K562 (cell line): ENCODE measurements at regions not wholly inside any gene's neighbourhood (a gene's known extent, or its start where the extent isn't known, plus 50 kb on each side); places are given as distances from the start of the nearest gene placed in this dataset.

Source experiments
- ATAC-seq: fragments of 200-7000 bp; cut with Tn5 transposase; 3 replicates; pipeline ENCODE4 v1.9.1; 2020; ENCODE audit warnings: moderate library complexity
- BruUV-seq: library from RNA; stranded (reverse); fragments of 400-500 nt; replicated peaks from 2 replicates; lab custom pipeline; 2021; lab: Mats Ljungman, UMichigan
- CTCF ChIA-PET: fragments of 300-600 bp; formaldehyde crosslinking; extraction: SDS; loops from one replicate; lab custom pipeline; 2021; ENCODE audit warnings: low intra/inter-chr PET ratio; lab: Yijun Ruan, JAX
- POLR2A ChIA-PET: fragments of 300-600, 350-650 bp; sonication (Branson Sonifier 250); formaldehyde crosslinking; extraction: SDS; loops from one replicate; lab custom pipeline; 2021; ENCODE audit warnings: antibody characterized with exemption, inconsistent platforms; lab: Yijun Ruan, JAX
- DNase-seq, 4 experiments: peaks; one replicate each; pipeline versions ENCODE4 v3.0.0 to v3.0.0-alpha.2; 2011 to 2018; ENCODE audit warnings: low spot score in 3 of 4, mixed read lengths in 3 of 4; ENCODE audit errors: extremely low read depth in 1 of 4
- FAIRE-seq: peaks from 2 replicates; lab custom pipeline; 2011; peaks lifted over from hg19 to GRCh38; lab: Jason Lieb, UNC
- H2AFZ ChIP-seq: 2 replicates; pipeline ENCODE4 v1.6.0; 2011; ENCODE audit warnings: low read depth, low read length, control low read depth, inconsistent platforms
- H3K27ac ChIP-seq: fragments of 200-600 bp; 3 replicates; pipeline ENCODE4 v1.8.0; 2011; ENCODE audit warnings: low read depth, mild to moderate bottlenecking, control low read depth, inconsistent platforms, low read length, moderate library complexity, mixed read lengths; ENCODE audit errors: extremely low read depth
- H3K27me3 ChIP-seq, 2 experiments: fragments of 300-600 bp in 1 of 2; 2 replicates in 1 of 2; 3 replicates in 1 of 2; pipeline versions ENCODE4 v1.6.0 to v1.8.0; 2011; ENCODE audit warnings: inconsistent platforms in 2 of 2, low read length in 2 of 2, mild to moderate bottlenecking in 1 of 2, mixed read lengths in 1 of 2, moderate library complexity in 1 of 2; ENCODE audit not compliant: control insufficient read depth in 2 of 2, insufficient read depth in 2 of 2
- H3K36me3 ChIP-seq: fragments of 300-600 bp; 3 replicates; pipeline ENCODE4 v1.8.0; 2011; ENCODE audit warnings: mild to moderate bottlenecking, low read length, inconsistent platforms; ENCODE audit not compliant: control insufficient read depth, insufficient read depth
- H3K4me1 ChIP-seq, 2 experiments: fragments of 200-600 bp in 1 of 2; replicated peaks in 1 of 2; 2 replicates in 1 of 2; 3 replicates in 1 of 2; pipeline versions ENCODE4 v1.5.1 to v1.8.0; 2011; ENCODE audit warnings: inconsistent platforms in 2 of 2, low read length in 2 of 2, mild to moderate bottlenecking in 1 of 2, mixed read lengths in 1 of 2, moderate library complexity in 1 of 2; ENCODE audit not compliant: control insufficient read depth in 2 of 2, insufficient read depth in 2 of 2
- H3K4me2 ChIP-seq: 2 replicates; pipeline ENCODE4 v1.6.1; 2011; ENCODE audit warnings: low read length, control low read depth, inconsistent platforms, mixed read lengths; ENCODE audit not compliant: insufficient read depth
- H3K4me3 ChIP-seq: fragments of 200-600 bp; sonication (generic), shearing (Covaris generic); 2 replicates; pipeline ENCODE4 v1.5.1; 2016; ENCODE audit warnings: control low read depth, inconsistent platforms
- H3K79me2 ChIP-seq: fragments of 200-600 bp; 3 replicates; pipeline ENCODE4 v1.8.0; 2011; ENCODE audit warnings: low read length, inconsistent platforms; ENCODE audit not compliant: control insufficient read depth, insufficient read depth
- H3K9ac ChIP-seq, 2 experiments: 2 replicates each; pipeline versions ENCODE4 v1.6.0 to v1.6.1; 2011; ENCODE audit warnings: low read depth in 2 of 2, low read length in 2 of 2, control low read depth in 1 of 2, inconsistent platforms in 1 of 2, mild to moderate bottlenecking in 1 of 2, mixed read lengths in 1 of 2; ENCODE audit not compliant: insufficient read depth in 1 of 2
- H3K9me1 ChIP-seq: one replicate; pipeline ENCODE4 v1.6.0; 2011; ENCODE audit warnings: inconsistent platforms, mild to moderate bottlenecking, low read length, moderate library complexity; ENCODE audit not compliant: control insufficient read depth, insufficient read depth
- H3K9me3 ChIP-seq: replicated peaks from 2 replicates; pipeline ENCODE4 v1.5.1; 2011; ENCODE audit warnings: low read depth, low read length, inconsistent platforms; ENCODE audit not compliant: control insufficient read depth, insufficient read depth
- H4K20me1 ChIP-seq: replicated peaks from 2 replicates; pipeline ENCODE4 v1.6.1; 2011; ENCODE audit warnings: low read length, inconsistent platforms, mixed read lengths; ENCODE audit not compliant: control insufficient read depth, insufficient read depth
- BCLAF1 ChIP-seq, 2 experiments: fragments of 450-650 bp in 1 of 2; IDR thresholded peaks; 2 replicates each; pipeline ENCODE4 v1.6.1; 2011 to 2017; ENCODE audit warnings: low read depth in 2 of 2, antibody characterized with exemption in 1 of 2, borderline replicate concordance in 1 of 2, low read length in 1 of 2, mild to moderate bottlenecking in 1 of 2, mixed read lengths in 1 of 2; ENCODE audit not compliant: control insufficient read depth in 1 of 2
- CAMTA2 ChIP-seq: fragments of 250-450 bp; sonication (Bioruptor Pico); conservative IDR thresholded peaks from 2 replicates; pipeline ENCODE4 v1.5.1; 2022
- DLX4 ChIP-seq: fragments of 250-450 bp; sonication (Bioruptor Pico); IDR thresholded peaks from 2 replicates; pipeline ENCODE4 v1.6.1; 2021; ENCODE audit warnings: mild to moderate bottlenecking
- E2F6 ChIP-seq, 2 experiments: IDR thresholded peaks; 2 replicates each; pipeline ENCODE4 v1.6.1; 2011; ENCODE audit warnings: borderline replicate concordance in 1 of 2, control low read depth in 1 of 2, low read depth in 1 of 2, low read length in 1 of 2, mild to moderate bottlenecking in 1 of 2, mixed read lengths in 1 of 2, moderate library complexity in 1 of 2; ENCODE audit not compliant: insufficient read depth in 1 of 2, insufficient read length in 1 of 2, poor library complexity in 1 of 2, severe bottlenecking in 1 of 2; ENCODE audit errors: extremely low read depth in 1 of 2
- MCM7 ChIP-seq, 2 experiments: fragments of 450-650 bp; IDR thresholded peaks; 2 replicates each; pipeline ENCODE4 v1.6.1; 2016 to 2018
- SIN3B ChIP-seq: fragments of 450-650 bp; IDR thresholded peaks from 2 replicates; pipeline ENCODE4 v1.6.1; 2017; ENCODE audit warnings: low read depth, mild to moderate bottlenecking, moderate library complexity
- THRB ChIP-seq: fragments of 450-650 bp; formaldehyde crosslinking; conservative IDR thresholded peaks from 2 replicates; pipeline ENCODE4 v1.4.0; 2022; ENCODE audit warnings: mild to moderate bottlenecking, missing genetic modification characterization
- TSC22D4 ChIP-seq: fragments of 450-650 bp; IDR thresholded peaks from 2 replicates; pipeline ENCODE4 v1.6.1; 2016; ENCODE audit warnings: missing genetic modification characterization, missing biosample characterization, control low read depth
- ZBTB5 ChIP-seq: fragments of 450-650 bp; IDR thresholded peaks from 2 replicates; pipeline ENCODE4 v1.6.1; 2017; ENCODE audit warnings: antibody characterized with exemption
- ZNF77 ChIP-seq: fragments of 250-450 bp; sonication (Bioruptor Pico); IDR thresholded peaks from 2 replicates; pipeline ENCODE4 v1.5.0; 2020
- WGBS: fragments of 100-300 bp; shearing (Covaris generic); methylation state at CpG from one replicate; pipeline ENCODE4 v1.1.6; 2016; ENCODE audit warnings: low coverage, mixed read lengths; ENCODE audit not compliant: insufficient coverage; ENCODE audit errors: missing lambda C conversion rate; 5-methylcytosine and 5-hydroxymethylcytosine counted together
- in situ Hi-C: fragments of 300-500 bp; cut with MboI; formaldehyde crosslinking; loops from 4 replicates; pipeline ENCODE4 v1.15.0; 2018; ENCODE audit warnings: inconsistent platforms, mixed read lengths
- intact Hi-C: fragments of 100-400 bp; cut with micrococcal nuclease; formaldehyde crosslinking; loops from 2 replicates; pipeline ENCODE4 v1.14.2; 2022

- FAIRE-seq (no peak), ATAC-seq (no peak), DNase-seq (no peak)
- no peak overlapping the region for H2AFZ ChIP-seq
- no peaks in the 10 kb centered on the region for H3K9me1 ChIP-seq
- no peaks in the 10 kb centered on the region for H3K9me3 ChIP-seq
- WGBS = 3% methylated on average over 3 of the region's 3 CpGs
- POLR2A ChIA-PET = no interaction called here
- no peaks in the 10 kb centered on the region for H3K27me3 ChIP-seq
- CTCF ChIA-PET = no interaction called here
- no TSS peak for BruUV-seq
- H4K20me1 ChIP-seq = no peaks in the 10 kb centered on the region
- in situ Hi-C loops = no loop called here
- H3K4me2 ChIP-seq = no peak overlapping the region
- no peaks in the 10 kb centered on the region for H3K4me1 ChIP-seq
- intact Hi-C loops = no loop called here
- no peak overlapping the region for H3K9ac ChIP-seq
- H3K36me3 ChIP-seq = no peaks in the 10 kb centered on the region
- H3K79me2 ChIP-seq = no peaks in the 10 kb centered on the region
- no peak overlapping the region for H3K4me3 ChIP-seq
- H3K27ac ChIP-seq = no peak overlapping the region
- TF ChIP-seq CAMTA2 (no peak), DLX4 (no peak), E2F6 (IDR thresholded peaks at IDR 0.05; ENCODE audit: borderline replicate concordance in 1 of 2, extremely low read depth in 1 of 2, insufficient read depth in 1 of 2, insufficient read length in 1 of 2, low read depth in 1 of 2, low read length in 1 of 2, poor library complexity in 1 of 2, severe bottlenecking in 1 of 2) (no peak), BCLAF1 (IDR thresholded peaks at IDR 0.05; ENCODE audit: borderline replicate concordance in 1 of 2, control insufficient read depth in 1 of 2, low read depth in 2 of 2, low read length in 1 of 2) (no peak), TSC22D4 (tag) (no peak), ZBTB5 (no peak), MCM7 (IDR thresholded peaks at IDR 0.05) (no peak), THRB (CRISPR knock-in tag) (no peak), SIN3B (no peak), ZNF77 (CRISPR knock-in tag) (no peak)
Observed at GRCh38 chr6:93059911-93060310, 359.4 kb downstream of the EPHA7 start.
